ENCODE measurements at regions not wholly inside any gene's neighbourhood (a gene's known extent, or its start where the extent isn't known, plus 50 kb on each side); places are given as distances from the start of the nearest gene placed in this dataset.
"Not testable (repeated sequence)": the region's sequence is repeated elsewhere in the genome, so short reads cannot be mapped to it uniquely, and the experiment has no call there.

- in situ Hi-C loops (cut with MboI; ENCODE audit: low sequenced_read_pairs), result no loop called here
These were observed 180.4 kb downstream of the SMAD6 start for GRCh38 chr15:66882251-66883020.

GRCh38 chr15:66883284-66883911 is 181.4 kb downstream of the SMAD6 start:
- in situ Hi-C loops (cut with MboI; ENCODE audit: low sequenced_read_pairs), result no loop called here

- in situ Hi-C loops (cut with MboI; ENCODE audit: low sequenced_read_pairs), result no loop called here
These were observed 181.2 kb upstream of the SMAD3 start for GRCh38 chr15:66884115-66884622.

- in situ Hi-C loops (cut with MboI; ENCODE audit: low sequenced_read_pairs), result no loop called here
These were observed 180.7 kb upstream of the SMAD3 start for GRCh38 chr15:66884661-66885237.

- in situ Hi-C loops (cut with MboI; ENCODE audit: low sequenced_read_pairs), result no loop called here
These were observed 180.0 kb upstream of the SMAD3 start for GRCh38 chr15:66885281-66885915.

GRCh38 chr15:66886241-66886675 is 179.1 kb upstream of the SMAD3 start:
- in situ Hi-C loops (cut with MboI; ENCODE audit: low sequenced_read_pairs), result no loop called here

GRCh38 chr15:66886686-66887273 is 178.6 kb upstream of the SMAD3 start:
- in situ Hi-C loops (cut with MboI; ENCODE audit: low sequenced_read_pairs), result no loop called here

GRCh38 chr15:66889298-66889697 is 176.1 kb upstream of the SMAD3 start:
- in situ Hi-C loops (cut with MboI; ENCODE audit: low sequenced_read_pairs), result not testable (repeated sequence)

- in situ Hi-C loops (cut with MboI; ENCODE audit: low sequenced_read_pairs), result no loop called here
These were observed 173.6 kb upstream of the SMAD3 start for GRCh38 chr15:66891776-66892175.

GRCh38 chr15:66893294-66893693 is 172.1 kb upstream of the SMAD3 start:
- in situ Hi-C loops (cut with MboI; ENCODE audit: low sequenced_read_pairs), result no loop called here

GRCh38 chr15:66894363-66894762 is 171.0 kb upstream of the SMAD3 start:
- in situ Hi-C loops (cut with MboI; ENCODE audit: low sequenced_read_pairs), result no loop called here

- in situ Hi-C loops (cut with MboI; ENCODE audit: low sequenced_read_pairs), result no loop called here
These were observed 170.2 kb upstream of the SMAD3 start for GRCh38 chr15:66894986-66895780.

GRCh38 chr15:66895794-66896453 is 169.5 kb upstream of the SMAD3 start:
- in situ Hi-C loops (cut with MboI; ENCODE audit: low sequenced_read_pairs), result no loop called here

GRCh38 chr15:66896611-66897010 is 168.8 kb upstream of the SMAD3 start:
- in situ Hi-C loops (cut with MboI; ENCODE audit: low sequenced_read_pairs), result no loop called here

GRCh38 chr15:66897416-66897815 is 168.0 kb upstream of the SMAD3 start:
- in situ Hi-C loops (cut with MboI; ENCODE audit: low sequenced_read_pairs), result no loop called here

- in situ Hi-C loops (cut with MboI; ENCODE audit: low sequenced_read_pairs), result no loop called here
These were observed 167.4 kb upstream of the SMAD3 start for GRCh38 chr15:66897971-66898370.

GRCh38 chr15:66898656-66899386 is 166.6 kb upstream of the SMAD3 start:
- in situ Hi-C loops (cut with MboI; ENCODE audit: low sequenced_read_pairs), result no loop called here

- in situ Hi-C loops (cut with MboI; ENCODE audit: low sequenced_read_pairs), result loop anchor here (10.0 kb wide), 1 partner anchor 935 kb away; no protein-coding TSS in a partner anchor
These were observed 165.6 kb upstream of the SMAD3 start for GRCh38 chr15:66899555-66900350.
